ENCODE measurements at regions not wholly inside any gene's neighbourhood (a gene's known extent, or its start where the extent isn't known, plus 50 kb on each side); places are given as distances from the start of the nearest gene placed in this dataset.

- no peaks in the 10 kb centered on the region for H3K79me1 ChIP-seq (ENCODE audit: insufficient read depth, low read depth, low read length, poor library complexity, severe bottlenecking)
- H3T11ph ChIP-seq (ENCODE audit: low read length), result no peak overlapping the region
- no peak overlapping the region for H2AFZ ChIP-seq (ENCODE audit: low read length)
- H4K5ac ChIP-seq (ENCODE audit: insufficient read length, low read depth, low read length), result no peak overlapping the region
- H3K56ac ChIP-seq (ENCODE audit: insufficient read length, low read depth, low read length), result no peak overlapping the region
- no peak for DNase-seq
- no peak overlapping the region for H2BK20ac ChIP-seq (ENCODE audit: low read depth, low read length, poor library complexity, severe bottlenecking)
- H4K8ac ChIP-seq (replicated peaks; ENCODE audit: insufficient read length, low read depth, low read length), result no peak overlapping the region
- H3K9me3 ChIP-seq (ENCODE audit: control insufficient read depth, low read depth, low read length), result no peaks in the 10 kb centered on the region
- H3K4me2 ChIP-seq (ENCODE audit: insufficient read depth, insufficient read length, low read length), result no peak overlapping the region
- H3K23ac ChIP-seq (ENCODE audit: insufficient read length, low read depth, low read length), result no peak overlapping the region
- H2BK15ac ChIP-seq (ENCODE audit: low read depth, low read length), result no peak overlapping the region
- WGBS (ENCODE audit: extremely low coverage, insufficient read length, low lambda C conversion rate), result no CpG with 5 or more reads among the region's 3 CpGs
- peaks cover 4 to 6% of the 10 kb centered on the region in 2 experiments; a peak in 2 of 4 replicates for H3K4me1 Mint-ChIP-seq
- H3K27me3 ChIP-seq (ENCODE audit: insufficient read depth, low read length), result no peaks in the 10 kb centered on the region
- H3K79me2 ChIP-seq (ENCODE audit: insufficient read depth, low read length), result no peaks in the 10 kb centered on the region
- H3K27me3 Mint-ChIP-seq (ENCODE audit: low read depth), result no peaks in the 10 kb centered on the region
- no peak overlapping the region for H4K91ac ChIP-seq (ENCODE audit: insufficient read length, low read depth, low read length)
- no peak overlapping the region for H3K4ac ChIP-seq (ENCODE audit: low read depth, low read length)
- no peak for TF ChIP-seq CTCF (conservative IDR thresholded peaks at IDR 0.05)
- no peaks in the 10 kb centered on the region for H3K23me2 ChIP-seq (ENCODE audit: insufficient read length, low read depth, low read length, poor library complexity, severe bottlenecking)
- H3K14ac ChIP-seq (ENCODE audit: insufficient read depth, low read length), result no peak overlapping the region
- H3K36me3 Mint-ChIP-seq (ENCODE audit: insufficient read depth in 1 of 3, low read depth in 3 of 3), result no peaks in the 10 kb centered on the region
- H2BK5ac ChIP-seq (ENCODE audit: insufficient read length, low read length), result no peak overlapping the region
- H2AK5ac ChIP-seq (ENCODE audit: insufficient read length, low read length), result no peak overlapping the region
- no peak overlapping the region for H2BK12ac ChIP-seq (ENCODE audit: insufficient read length, low read depth, low read length)
- H3K9me3 Mint-ChIP-seq, result no peaks in the 10 kb centered on the region
- no peak overlapping the region for H3K4me3 Mint-ChIP-seq
- H4K20me1 ChIP-seq (ENCODE audit: control insufficient read depth, insufficient read depth, insufficient read length), result no peaks in the 10 kb centered on the region
- H3K18ac ChIP-seq (ENCODE audit: insufficient read length, low read depth, low read length), result no peak overlapping the region
- no peak overlapping the region for H3K27ac ChIP-seq (ENCODE audit: insufficient read length, low read depth, low read length)
- no peak overlapping the region for H2BK120ac ChIP-seq (ENCODE audit: low read depth, low read length, poor library complexity, severe bottlenecking)
- H3K9ac ChIP-seq (ENCODE audit: extremely low read depth, insufficient read length, low read length), result no peak overlapping the region
- no peak overlapping the region for H3K27ac Mint-ChIP-seq
- no peaks in the 10 kb centered on the region for H3K4me1 ChIP-seq (ENCODE audit: insufficient read depth, low read length)
Observed at GRCh38 chr6:163709693-163710092, 295.2 kb downstream of the QKI start.

All from H9 (cell line).